Neural crest cell (in vitro differentiated cells): ENCODE measurements at regions not wholly inside any gene's neighbourhood (a gene's known extent, or its start where the extent isn't known, plus 50 kb on each side); places are given as distances from the start of the nearest gene placed in this dataset.

Experiments
- DNase-seq: peaks from one replicate; pipeline ENCODE4 v3.0.0; 2021; ENCODE audit warnings: low read depth, mixed read lengths, low spot score
- H3K27ac Mint-ChIP-seq: one replicate; pipeline ENCODE4 v1.8.0; 2021; ENCODE audit warnings: mild to moderate bottlenecking, mixed read lengths; ENCODE audit not compliant: unreplicated experiment
- H3K27me3 Mint-ChIP-seq: 2 replicates; pipeline ENCODE4 v1.8.0; 2021; ENCODE audit warnings: low read depth, mild to moderate bottlenecking, mixed read lengths
- H3K36me3 Mint-ChIP-seq: 2 replicates; pipeline ENCODE4 v1.8.0; 2021; ENCODE audit warnings: low read depth, mild to moderate bottlenecking, mixed read lengths
- H3K4me1 Mint-ChIP-seq: 2 replicates; pipeline ENCODE4 v1.8.0; 2021; ENCODE audit warnings: mixed read lengths
- H3K4me3 Mint-ChIP-seq: one replicate; pipeline ENCODE4 v1.8.0; 2021; ENCODE audit warnings: mild to moderate bottlenecking, mixed read lengths
- H3K9me3 Mint-ChIP-seq: 2 replicates; pipeline ENCODE4 v1.8.0; 2021; ENCODE audit warnings: mixed read lengths
- TF ChIP-seq, protein P1 (sequence below): fragments of 200-600 bp; sonication (generic); conservative IDR thresholded peaks from 2 replicates; pipeline ENCODE4 v1.5.0; 2021; ENCODE audit warnings: antibody characterized with exemption, mild to moderate bottlenecking

DNA sequence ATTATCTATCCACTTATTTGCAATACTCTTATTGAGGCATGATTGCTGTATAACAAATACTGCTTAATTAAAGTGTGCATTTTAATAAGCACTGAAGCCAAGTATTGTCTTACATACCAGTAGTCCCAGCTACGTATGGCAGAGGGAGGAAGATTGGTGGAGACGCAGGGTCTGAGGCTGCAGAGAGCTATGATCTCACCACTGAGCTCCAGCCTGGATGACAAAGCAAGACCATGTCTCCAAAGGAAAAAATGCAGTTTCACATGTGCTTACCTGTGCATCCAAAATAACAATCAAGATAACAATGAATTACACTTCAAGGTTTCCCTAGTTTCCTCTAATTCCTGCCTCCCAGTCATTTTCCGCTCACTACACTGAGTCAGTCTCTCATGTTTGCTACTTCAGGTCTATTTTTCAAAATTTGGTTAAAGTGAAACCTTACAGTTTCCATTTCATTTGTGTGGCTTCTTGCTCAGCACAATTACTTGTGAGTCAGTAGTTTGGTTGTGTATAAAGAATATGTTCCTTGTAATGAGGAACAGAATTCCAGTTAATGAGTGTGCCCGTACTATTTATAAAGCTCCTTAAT is 1250.1 kb downstream of the TMEM121 start:
- Mint-ChIP-seq H3K4me3 (no peak overlapping the region), H3K27me3 (no peaks in the 10 kb centered on the region), H3K27ac (no peak overlapping the region), H3K9me3 (peaks cover 10% of the 10 kb centered on the region), H3K36me3 (peaks cover 5% of the 10 kb centered on the region), H3K4me1 (no peaks in the 10 kb centered on the region)
- no peak for DNase-seq
- TF ChIP-seq, protein P1, sequence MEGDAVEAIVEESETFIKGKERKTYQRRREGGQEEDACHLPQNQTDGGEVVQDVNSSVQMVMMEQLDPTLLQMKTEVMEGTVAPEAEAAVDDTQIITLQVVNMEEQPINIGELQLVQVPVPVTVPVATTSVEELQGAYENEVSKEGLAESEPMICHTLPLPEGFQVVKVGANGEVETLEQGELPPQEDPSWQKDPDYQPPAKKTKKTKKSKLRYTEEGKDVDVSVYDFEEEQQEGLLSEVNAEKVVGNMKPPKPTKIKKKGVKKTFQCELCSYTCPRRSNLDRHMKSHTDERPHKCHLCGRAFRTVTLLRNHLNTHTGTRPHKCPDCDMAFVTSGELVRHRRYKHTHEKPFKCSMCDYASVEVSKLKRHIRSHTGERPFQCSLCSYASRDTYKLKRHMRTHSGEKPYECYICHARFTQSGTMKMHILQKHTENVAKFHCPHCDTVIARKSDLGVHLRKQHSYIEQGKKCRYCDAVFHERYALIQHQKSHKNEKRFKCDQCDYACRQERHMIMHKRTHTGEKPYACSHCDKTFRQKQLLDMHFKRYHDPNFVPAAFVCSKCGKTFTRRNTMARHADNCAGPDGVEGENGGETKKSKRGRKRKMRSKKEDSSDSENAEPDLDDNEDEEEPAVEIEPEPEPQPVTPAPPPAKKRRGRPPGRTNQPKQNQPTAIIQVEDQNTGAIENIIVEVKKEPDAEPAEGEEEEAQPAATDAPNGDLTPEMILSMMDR, result no peak

DNA sequence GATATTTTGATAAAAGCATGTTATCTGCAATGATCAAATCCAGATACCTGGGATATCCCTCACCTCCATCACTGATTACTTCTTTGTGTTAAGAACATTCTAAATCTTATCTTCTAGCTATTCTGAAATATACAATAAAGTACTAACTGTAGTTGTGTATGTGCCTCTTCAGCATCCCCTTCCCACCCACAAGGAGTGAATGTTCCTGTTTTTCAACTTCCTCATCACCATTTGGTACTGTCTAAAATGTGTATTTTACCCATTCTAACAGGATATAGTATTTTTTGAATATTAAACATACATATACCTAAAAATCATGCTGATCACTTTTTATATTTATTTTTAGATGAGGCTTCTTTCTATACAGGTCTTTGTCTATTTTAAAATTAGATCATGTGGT is 1252.6 kb downstream of the TMEM121 start:
- peaks cover 18% of the 10 kb centered on the region for H3K9me3 Mint-ChIP-seq
- TF ChIP-seq, protein P1, result no peak

DNA sequence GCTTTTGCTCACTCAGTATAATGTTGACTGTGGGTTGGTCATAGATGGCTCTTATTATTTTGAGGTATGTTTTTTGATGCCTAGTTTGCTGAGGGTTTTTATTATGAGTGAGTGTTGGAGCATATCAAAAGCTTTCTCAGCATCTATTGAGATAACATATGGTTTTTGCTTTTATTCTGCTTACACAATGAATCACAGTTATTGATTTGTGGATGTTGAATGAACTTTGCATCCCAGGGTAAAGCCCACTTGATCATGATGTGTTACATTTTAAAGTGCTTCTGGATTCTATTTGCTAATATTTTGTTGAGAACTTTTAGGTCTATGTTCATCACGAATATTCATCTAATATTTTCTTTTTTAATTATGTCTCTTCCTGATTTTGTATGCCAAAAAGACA is 1260.3 kb downstream of the TMEM121 start:
- H3K27me3 Mint-ChIP-seq, result no peaks in the 10 kb centered on the region
- H3K9me3 Mint-ChIP-seq, result peaks cover 21% of the 10 kb centered on the region
- TF ChIP-seq, protein P1, result no peak

More for the DNA sequence above, 1252.6 kb downstream of the TMEM121 start:
- DNase-seq, result no peak
- H3K4me1 Mint-ChIP-seq, result no peaks in the 10 kb centered on the region
- no peak overlapping the region for H3K4me3 Mint-ChIP-seq
- H3K27ac Mint-ChIP-seq, result no peak overlapping the region
- no peaks in the 10 kb centered on the region for H3K27me3 Mint-ChIP-seq
- H3K36me3 Mint-ChIP-seq, result peaks cover 7% of the 10 kb centered on the region

DNA sequence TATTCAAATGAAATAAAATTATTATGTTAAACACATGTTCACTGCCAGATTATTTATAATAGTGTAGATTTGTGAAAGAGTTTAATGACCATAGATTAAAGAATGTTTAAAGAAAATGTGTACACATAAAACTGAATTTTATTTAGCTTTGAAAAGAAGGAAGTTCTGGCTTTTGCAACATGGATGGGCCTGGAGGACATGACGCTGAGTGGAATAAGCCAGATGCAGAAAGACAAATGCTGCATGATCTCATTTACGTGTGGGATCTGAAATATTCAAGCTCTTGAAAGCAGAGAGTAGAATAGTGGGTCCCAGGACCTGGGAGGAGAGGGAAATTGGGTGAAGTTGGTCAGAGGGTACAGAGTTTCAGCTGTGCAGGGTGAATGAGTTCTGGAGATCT is 1261.2 kb downstream of the TMEM121 start:
- H3K9me3 Mint-ChIP-seq, result peaks cover 17% of the 10 kb centered on the region
- H3K27me3 Mint-ChIP-seq, result no peaks in the 10 kb centered on the region
- peaks cover 10% of the 10 kb centered on the region for H3K36me3 Mint-ChIP-seq
- no peak for DNase-seq
- no peak overlapping the region for H3K4me3 Mint-ChIP-seq
- H3K4me1 Mint-ChIP-seq, result no peaks in the 10 kb centered on the region
- H3K27ac Mint-ChIP-seq, result no peak overlapping the region
- TF ChIP-seq, protein P1, result no peak

More for the DNA sequence above, 1260.3 kb downstream of the TMEM121 start:
- peaks cover 9% of the 10 kb centered on the region for H3K36me3 Mint-ChIP-seq
- no peak for DNase-seq
- H3K4me1 Mint-ChIP-seq, result no peaks in the 10 kb centered on the region
- no peak overlapping the region for H3K4me3 Mint-ChIP-seq
- H3K27ac Mint-ChIP-seq, result no peak overlapping the region

DNA sequence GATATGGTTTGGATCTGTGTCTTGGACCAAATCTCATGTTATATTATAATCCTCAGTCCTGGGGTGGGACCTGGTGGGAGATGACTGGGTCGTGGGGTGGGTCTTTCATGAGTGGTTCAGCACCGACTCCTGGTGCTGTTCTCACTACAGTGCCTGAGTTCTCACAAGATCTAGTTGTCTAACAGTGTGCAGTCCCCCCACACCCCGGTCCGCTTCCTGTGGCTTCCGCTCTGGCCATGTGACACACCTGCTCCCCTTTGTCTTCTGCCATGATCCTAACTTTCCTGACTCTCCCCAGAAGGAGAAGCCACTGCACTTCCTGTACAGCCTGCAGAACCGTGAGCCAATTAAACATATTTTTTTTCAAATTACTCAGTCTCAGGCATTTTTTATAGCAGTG is 1262.2 kb downstream of the TMEM121 start:
- TF ChIP-seq, protein P1, result no peak
- H3K27ac Mint-ChIP-seq, result no peak overlapping the region
- no peak overlapping the region for H3K4me3 Mint-ChIP-seq
- peaks cover 8% of the 10 kb centered on the region for H3K36me3 Mint-ChIP-seq
- peaks cover 14% of the 10 kb centered on the region for H3K9me3 Mint-ChIP-seq
- no peaks in the 10 kb centered on the region for H3K4me1 Mint-ChIP-seq
- no peak for DNase-seq
- no peaks in the 10 kb centered on the region for H3K27me3 Mint-ChIP-seq
